OCI-LY3 (cell line): ENCODE measurements at regions not wholly inside any gene's neighbourhood (a gene's known extent, or its start where the extent isn't known, plus 50 kb on each side); places are given as distances from the start of the nearest gene placed in this dataset.

Experiments used
- H2AFZ ChIP-seq: fragments of 200-600, 300-600 bp; shearing (Covaris generic); 2 replicates; pipeline ENCODE4 v1.6.0; 2014; ENCODE audit warnings: antibody characterized with exemption, low read depth, low read length
- H3K27ac ChIP-seq: fragments of 200-600, 300-600 bp; sonication (generic); 2 replicates; pipeline ENCODE4 v1.5.1; 2014; ENCODE audit warnings: mild to moderate bottlenecking, low read length, moderate library complexity, mixed read lengths
- H3K27me3 ChIP-seq: fragments of 200-600, 300-600 bp; sonication (generic); 2 replicates; pipeline ENCODE4 v1.6.1; 2014; ENCODE audit warnings: low read depth, low read length, mixed read lengths
- H3K36me3 ChIP-seq: fragments of 200-600, 300-600 bp; sonication (generic); replicated peaks from 2 replicates; pipeline ENCODE3; 2014; ENCODE audit warnings: low read depth, low read length, mixed read lengths
- H3K4me1 ChIP-seq: fragments of 300-600, 200-600 bp; sonication (generic); 2 replicates; pipeline ENCODE4 v1.6.1; 2014; ENCODE audit warnings: low read length, mixed read lengths
- H3K4me2 ChIP-seq: fragments of 200-600, 300-600 bp; sonication (generic); 2 replicates; pipeline ENCODE4 v1.6.1; 2014; ENCODE audit warnings: low read length, mixed read lengths
- H3K4me3 ChIP-seq: fragments of 300-600, 200-600 bp; sonication (generic); 2 replicates; pipeline ENCODE4 v1.5.1; 2014; ENCODE audit warnings: antibody characterized with exemption, mild to moderate bottlenecking, low read length, moderate library complexity
- H3K79me2 ChIP-seq: fragments of 300-600, 200-600 bp; shearing (Covaris generic); 2 replicates; pipeline ENCODE4 v1.6.1; 2014; ENCODE audit warnings: mild to moderate bottlenecking, low read length, mixed read lengths
- H3K9ac ChIP-seq: fragments of 300-600, 200-600 bp; shearing (Covaris generic); 2 replicates; pipeline ENCODE4 v1.6.0; 2014; ENCODE audit warnings: mild to moderate bottlenecking, low read length, moderate library complexity
- H3K9me3 ChIP-seq: fragments of 200-600, 300-600 bp; shearing (Covaris generic); 2 replicates; pipeline ENCODE4 v1.6.1; 2014; ENCODE audit warnings: low read length, mixed read lengths; ENCODE audit not compliant: insufficient read depth
- H4K20me1 ChIP-seq: fragments of 200-600, 300-600 bp; sonication (generic); 2 replicates; pipeline ENCODE4 v1.6.1; 2016; ENCODE audit warnings: low read length, mixed read lengths; ENCODE audit not compliant: insufficient read depth
- EZH2phosphoT487 ChIP-seq: fragments of 200-600 bp; shearing (Covaris generic); IDR thresholded peaks from 2 replicates; pipeline ENCODE4 v1.6.1; 2018; ENCODE audit warnings: antibody characterized with exemption, mixed run types, low read depth
- TF ChIP-seq, protein P1 (sequence below): fragments of 200-600, 300-600 bp; sonication (generic); IDR thresholded peaks from 2 replicates; pipeline ENCODE4 v1.5.1; 2014; ENCODE audit warnings: antibody characterized with exemption, low read length, low read depth

DNA sequence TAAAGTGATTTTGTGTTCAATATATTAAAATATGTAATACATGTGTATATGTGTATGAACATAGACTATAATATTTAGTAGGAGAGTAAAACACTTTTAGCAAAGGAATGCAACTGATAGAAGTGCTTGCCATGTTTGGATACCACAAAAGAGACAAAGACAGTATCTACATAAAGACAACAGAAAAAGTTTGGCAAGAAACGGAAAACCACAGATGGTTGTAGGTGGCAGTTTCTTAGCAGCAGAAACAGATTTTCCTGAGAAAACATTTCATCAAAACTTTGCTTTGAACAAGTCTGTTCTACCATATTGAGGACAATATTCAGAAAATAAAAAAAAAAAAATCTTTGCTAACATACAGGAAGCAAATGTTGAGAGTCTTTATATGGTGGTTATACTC is 1560.4 kb upstream of the GBE1 start:
- Histone ChIP-seq H3K79me2 (no peaks in the 10 kb centered on the region), H3K9me3 (no peaks in the 10 kb centered on the region), H3K27me3 (no peaks in the 10 kb centered on the region), H3K9ac (no peak overlapping the region), H3K4me3 (no peak overlapping the region), H3K36me3 (no peaks in the 10 kb centered on the region), H4K20me1 (no peaks in the 10 kb centered on the region), H3K4me1 (no peaks in the 10 kb centered on the region), H3K4me2 (no peak overlapping the region), H2AFZ (peak overlapping the region; percentile 10; the same call in 1 of the 2 replicates), H3K27ac (no peak overlapping the region)
- TF ChIP-seq, protein P1, sequence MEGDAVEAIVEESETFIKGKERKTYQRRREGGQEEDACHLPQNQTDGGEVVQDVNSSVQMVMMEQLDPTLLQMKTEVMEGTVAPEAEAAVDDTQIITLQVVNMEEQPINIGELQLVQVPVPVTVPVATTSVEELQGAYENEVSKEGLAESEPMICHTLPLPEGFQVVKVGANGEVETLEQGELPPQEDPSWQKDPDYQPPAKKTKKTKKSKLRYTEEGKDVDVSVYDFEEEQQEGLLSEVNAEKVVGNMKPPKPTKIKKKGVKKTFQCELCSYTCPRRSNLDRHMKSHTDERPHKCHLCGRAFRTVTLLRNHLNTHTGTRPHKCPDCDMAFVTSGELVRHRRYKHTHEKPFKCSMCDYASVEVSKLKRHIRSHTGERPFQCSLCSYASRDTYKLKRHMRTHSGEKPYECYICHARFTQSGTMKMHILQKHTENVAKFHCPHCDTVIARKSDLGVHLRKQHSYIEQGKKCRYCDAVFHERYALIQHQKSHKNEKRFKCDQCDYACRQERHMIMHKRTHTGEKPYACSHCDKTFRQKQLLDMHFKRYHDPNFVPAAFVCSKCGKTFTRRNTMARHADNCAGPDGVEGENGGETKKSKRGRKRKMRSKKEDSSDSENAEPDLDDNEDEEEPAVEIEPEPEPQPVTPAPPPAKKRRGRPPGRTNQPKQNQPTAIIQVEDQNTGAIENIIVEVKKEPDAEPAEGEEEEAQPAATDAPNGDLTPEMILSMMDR: no peak
- TF ChIP-seq EZH2phosphoT487: no peak

DNA sequence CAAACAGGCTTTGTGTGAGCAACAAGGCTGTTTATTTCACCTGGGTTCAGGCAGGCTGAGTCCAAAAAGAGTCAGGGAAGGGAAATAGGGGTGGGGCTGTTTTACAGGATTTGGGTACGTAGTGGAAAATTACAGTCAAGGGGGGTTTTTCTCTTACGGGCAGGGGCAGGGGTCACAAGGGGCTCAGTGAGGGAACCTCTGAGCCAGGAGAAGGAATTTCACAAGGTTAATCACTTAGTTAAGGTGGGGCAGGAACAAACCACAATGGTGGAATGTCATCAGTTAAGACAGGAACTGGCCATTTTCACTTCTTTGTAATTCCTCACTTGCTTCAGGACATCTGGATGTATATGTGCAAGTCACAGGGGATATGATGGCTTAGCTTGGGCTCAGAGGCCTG is 1592.8 kb upstream of the GBE1 start:
- Histone ChIP-seq H3K9ac (no peak overlapping the region), H3K27ac (no peak overlapping the region), H3K27me3 (no peaks in the 10 kb centered on the region), H2AFZ (no peak overlapping the region), H3K79me2 (no peaks in the 10 kb centered on the region), H3K36me3 (no peaks in the 10 kb centered on the region), H3K4me3 (no peak overlapping the region), H3K4me2 (no peak overlapping the region), H3K4me1 (no peaks in the 10 kb centered on the region), H3K9me3 (no peaks in the 10 kb centered on the region), H4K20me1 (no peaks in the 10 kb centered on the region)
- TF ChIP-seq, protein P1: no peak
- TF ChIP-seq EZH2phosphoT487: no peak

DNA sequence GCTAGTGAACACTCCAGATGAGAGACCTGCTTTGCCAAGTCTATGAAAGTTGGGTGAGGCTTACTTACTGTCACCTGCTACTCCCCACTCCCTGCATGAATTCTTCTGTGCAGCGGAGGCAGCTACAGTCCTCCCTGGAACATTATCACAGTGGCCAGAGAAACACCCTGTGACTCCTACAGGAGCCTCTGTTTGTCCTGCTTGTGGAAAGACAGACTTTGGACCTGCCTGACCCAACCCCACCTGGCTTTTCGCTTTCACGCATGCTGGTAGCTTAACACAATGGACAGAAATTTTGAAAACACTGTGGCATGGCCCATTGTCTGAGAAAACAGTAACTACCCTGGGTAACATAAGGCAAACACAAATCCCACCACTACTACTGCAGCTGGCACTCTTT is 1565.5 kb upstream of the CADM2 start:
- H3K4me2 ChIP-seq: no peak overlapping the region
- no peak for TF ChIP-seq EZH2phosphoT487
- TF ChIP-seq, protein P1: no peak
- H3K27me3 ChIP-seq: no peaks in the 10 kb centered on the region

DNA sequence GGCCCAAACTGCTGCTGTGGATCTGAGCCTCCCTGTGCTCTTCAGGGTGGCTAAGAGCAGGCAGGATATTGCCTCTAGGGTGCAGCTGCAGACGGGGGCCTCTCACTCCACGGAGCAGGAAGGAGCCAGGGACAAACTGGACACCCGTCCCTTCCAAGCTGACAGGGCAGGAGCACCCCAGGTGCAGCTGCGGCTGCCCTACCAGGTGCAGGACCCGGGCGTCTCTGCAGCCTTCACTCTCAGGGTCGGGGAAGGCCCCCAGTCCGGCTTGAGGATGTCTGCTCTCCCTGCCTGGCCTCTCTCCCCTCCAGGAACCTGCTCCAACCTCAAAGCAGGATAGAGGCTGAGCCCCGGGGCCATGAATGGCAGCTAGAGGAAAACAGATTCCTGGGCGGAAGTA is 1554.9 kb upstream of the CADM2 start:
- Histone ChIP-seq H3K9me3 (peaks cover 4% of the 10 kb centered on the region), H3K4me1 (no peaks in the 10 kb centered on the region), H3K27me3 (no peaks in the 10 kb centered on the region), H3K36me3 (no peaks in the 10 kb centered on the region), H3K4me3 (peak overlapping the region; percentile 7), H3K27ac (no peak overlapping the region), H3K79me2 (no peaks in the 10 kb centered on the region), H3K9ac (no peak overlapping the region), H3K4me2 (peak overlapping the region; percentile 9; the same call in 1 of the 2 replicates), H2AFZ (peak overlapping the region; percentile 69), H4K20me1 (no peaks in the 10 kb centered on the region)
- no peak for TF ChIP-seq EZH2phosphoT487
- TF ChIP-seq, protein P1: no peak

More for the DNA sequence above, 1565.5 kb upstream of the CADM2 start:
- Histone ChIP-seq H3K9ac (no peak overlapping the region), H3K79me2 (no peaks in the 10 kb centered on the region), H3K4me1 (no peaks in the 10 kb centered on the region), H3K27ac (no peak overlapping the region), H3K9me3 (no peaks in the 10 kb centered on the region), H2AFZ (no peak overlapping the region), H4K20me1 (no peaks in the 10 kb centered on the region), H3K4me3 (no peak overlapping the region), H3K36me3 (no peaks in the 10 kb centered on the region)
